ENCODE measurements at regions not wholly inside any gene's neighbourhood (a gene's known extent, or its start where the extent isn't known, plus 50 kb on each side); places are given as distances from the start of the nearest gene placed in this dataset.

DNA sequence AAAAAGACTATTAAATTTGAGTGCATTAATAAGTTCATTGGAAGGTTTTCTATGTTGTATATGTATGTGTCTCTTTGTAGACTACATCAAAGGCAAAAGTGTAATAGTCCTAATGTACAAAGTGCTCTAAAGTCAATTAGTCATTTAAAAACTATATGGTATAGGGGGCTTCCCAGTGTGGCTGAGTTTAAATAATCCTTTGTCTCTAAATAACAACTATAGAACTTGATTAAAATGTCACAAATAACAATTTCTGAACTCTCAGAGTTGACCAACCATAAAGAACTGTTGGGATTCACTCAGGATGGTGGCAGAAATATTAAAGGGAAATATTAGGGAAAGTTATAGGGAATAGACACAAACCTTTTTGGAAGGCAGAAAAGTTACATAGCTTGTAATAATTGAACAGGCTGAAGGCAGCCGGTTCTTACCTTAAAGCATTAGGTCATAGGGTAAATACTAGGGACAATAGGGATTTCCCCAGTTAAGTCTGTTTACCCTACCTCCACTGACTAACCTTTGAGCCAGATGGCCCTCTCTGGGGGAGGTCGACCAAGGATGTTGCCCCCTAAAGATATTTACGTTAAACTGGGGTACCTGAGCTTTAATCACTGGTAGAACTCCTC lies 1054.2 kb downstream of the ARAP2 start:
- TF ChIP-seq GATA3 (IDR thresholded peaks at IDR 0.05; ENCODE audit: low read depth, low read length) (no peak), GATA2 (IDR thresholded peaks at IDR 0.05; ENCODE audit: low read depth, low read length) (no peak)

All from SH-SY5Y (cell line).